H1 (cell line): ENCODE measurements at regions not wholly inside any gene's neighbourhood (a gene's known extent, or its start where the extent isn't known, plus 50 kb on each side); places are given as distances from the start of the nearest gene placed in this dataset.

ENCODE experiments used
- CHD2 ChIP-seq: IDR thresholded peaks from 2 replicates; pipeline ENCODE4 v1.6.1; 2012; ENCODE audit warnings: low read length, improper control_type of control experiment
- CTCF ChIP-seq, 3 experiments: IDR thresholded peaks; 1 replicate in 2 of 3; 2 replicates in 1 of 3; pipeline versions ENCODE4 v1.5.1 to v1.6.1; 2011; ENCODE audit warnings: low read length in 3 of 3, mild to moderate bottlenecking in 3 of 3, inconsistent platforms in 2 of 3, low read depth in 1 of 3, moderate library complexity in 1 of 3; ENCODE audit not compliant: insufficient read depth in 1 of 3; ENCODE audit errors: control extremely low read depth in 1 of 3
- EP300 ChIP-seq, 2 experiments: IDR thresholded peaks; 1 replicate in 1 of 2; 2 replicates in 1 of 2; pipeline ENCODE4 v1.6.1; 2011 to 2012; ENCODE audit warnings: low read depth in 2 of 2, low read length in 2 of 2, mild to moderate bottlenecking in 2 of 2, borderline replicate concordance in 1 of 2, inconsistent platforms in 1 of 2, moderate library complexity in 1 of 2
- EZH2 ChIP-seq: fragments of 200-600 bp; sonication (generic); IDR thresholded peaks from 2 replicates; pipeline ENCODE4 v1.7.1; 2012; ENCODE audit warnings: low read depth, mild to moderate bottlenecking, moderate library complexity, low read length, inconsistent platforms; ENCODE audit not compliant: severe bottlenecking
- POLR2A ChIP-seq, 2 experiments: IDR thresholded peaks; 1 replicate in 1 of 2; 2 replicates in 1 of 2; pipeline ENCODE4 v1.6.1; 2011; ENCODE audit warnings: low read depth in 2 of 2, low read length in 2 of 2, mild to moderate bottlenecking in 2 of 2; ENCODE audit errors: control extremely low read depth in 1 of 2
- SP1 ChIP-seq: IDR thresholded peaks from 2 replicates; pipeline ENCODE4 v1.6.1; 2011; ENCODE audit warnings: low read depth, low read length
- TBP ChIP-seq: IDR thresholded peaks from 2 replicates; pipeline ENCODE4 v1.6.1; 2011; ENCODE audit warnings: low read depth, low read length, improper control_type of control experiment
- TCF12 ChIP-seq: IDR thresholded peaks from 2 replicates; pipeline ENCODE4 v1.6.1; 2011; ENCODE audit warnings: low read depth, mild to moderate bottlenecking, low read length

- TF ChIP-seq CHD2 (no peak), CTCF (IDR thresholded peaks at IDR 0.05; ENCODE audit: control extremely low read depth in 1 of 3, insufficient read depth in 1 of 3, low read depth in 1 of 3, low read length in 3 of 3) (no peak), EP300 (IDR thresholded peaks at IDR 0.05; ENCODE audit: borderline replicate concordance in 1 of 2, low read depth in 2 of 2, low read length in 2 of 2) (no peak), POLR2A (IDR thresholded peaks at IDR 0.05; ENCODE audit: control extremely low read depth in 1 of 2, low read depth in 2 of 2, low read length in 2 of 2) (no peak), SP1 (no peak), EZH2 (no peak), TBP (no peak), TCF12 (no peak)
Measured at GRCh38 chr2:128448331-128449225, 129.9 kb upstream of the HS6ST1 start.
